NCI-H2029 treated with DMSO at 0.1 percent for 48 hours (cell line): ENCODE measurements at regions not wholly inside any gene's neighbourhood (a gene's known extent, or its start where the extent isn't known, plus 50 kb on each side); places are given as distances from the start of the nearest gene placed in this dataset.
"Not testable (repeated sequence)": the region's sequence is repeated elsewhere in the genome, so short reads cannot be mapped to it uniquely, and the experiment has no call there.

Source experiments
- DNase-seq: peaks from one replicate; lab custom pipeline; 2025; lab: John Stamatoyannopoulos, UW

- peak; percentile 48 for DNase-seq
Measured at GRCh38 chr12:115394496-115395220, 710.7 kb upstream of the TBX3 start.

GRCh38 chr12:115388139-115388538 is 704.2 kb upstream of the TBX3 start:
- DNase-seq: no peak

GRCh38 chr12:115387467-115387901 is 703.5 kb upstream of the TBX3 start:
- no peak for DNase-seq

- DNase-seq: no peak
Measured at GRCh38 chr12:115386946-115387345, 703.0 kb upstream of the TBX3 start.

- peak; percentile 4 for DNase-seq
Measured at GRCh38 chr12:115385141-115385540, 701.2 kb upstream of the TBX3 start.

GRCh38 chr12:115384391-115384790 is 700.4 kb upstream of the TBX3 start:
- no peak for DNase-seq

GRCh38 chr12:115383668-115384067 is 699.7 kb upstream of the TBX3 start:
- DNase-seq: no peak

- DNase-seq: no peak
Measured at GRCh38 chr12:115382681-115383080, 698.7 kb upstream of the TBX3 start.

GRCh38 chr12:115380546-115381120 is 696.7 kb upstream of the TBX3 start:
- DNase-seq: no peak

- no peak for DNase-seq
Measured at GRCh38 chr12:115378291-115378690, 694.3 kb upstream of the TBX3 start.

GRCh38 chr12:115377779-115378178 is 693.8 kb upstream of the TBX3 start:
- DNase-seq: no peak

GRCh38 chr12:115377230-115377629 is 693.3 kb upstream of the TBX3 start:
- no peak for DNase-seq

GRCh38 chr12:115375186-115375991 is 691.4 kb upstream of the TBX3 start:
- DNase-seq: no peak

GRCh38 chr12:115374480-115375185 is 690.7 kb upstream of the TBX3 start:
- no peak for DNase-seq

- no peak for DNase-seq
Measured at GRCh38 chr12:115371711-115372110, 687.7 kb upstream of the TBX3 start.

- no peak for DNase-seq
Measured at GRCh38 chr12:115370650-115371049, 686.7 kb upstream of the TBX3 start.

GRCh38 chr12:115370207-115370606 is 686.2 kb upstream of the TBX3 start:
- no peak for DNase-seq

GRCh38 chr12:115366277-115366676 is 682.3 kb upstream of the TBX3 start:
- DNase-seq: not testable (repeated sequence)

GRCh38 chr12:115365765-115366164 is 681.8 kb upstream of the TBX3 start:
- DNase-seq: not testable (repeated sequence)

- DNase-seq: peak; percentile 10
Measured at GRCh38 chr12:115364921-115365320, 680.9 kb upstream of the TBX3 start.

- DNase-seq: no peak
Measured at GRCh38 chr12:115362339-115362976, 678.5 kb upstream of the TBX3 start.

GRCh38 chr12:115357681-115358080 is 673.7 kb upstream of the TBX3 start:
- DNase-seq: no peak
